Muscle layer of duodenum (tissue), 2 donors: ENCODE measurements at regions not wholly inside any gene's neighbourhood (a gene's known extent, or its start where the extent isn't known, plus 50 kb on each side); places are given as distances from the start of the nearest gene placed in this dataset.

Source experiments
- H3K27ac ChIP-seq: one replicate; pipeline ENCODE4 v1.7.0; 2013; ENCODE audit warnings: mild to moderate bottlenecking, low read length
- H3K27me3 ChIP-seq: one replicate; pipeline ENCODE4 v1.7.0; 2013; ENCODE audit warnings: low read depth, mild to moderate bottlenecking, control low read depth, low read length
- H3K36me3 ChIP-seq, 2 donors: one replicate each; pipeline ENCODE4 v1.7.0; 2013; ENCODE audit warnings: low read length in 2 of 2, control low read depth in 1 of 2, mild to moderate bottlenecking in 1 of 2; ENCODE audit not compliant: insufficient read depth in 2 of 2, control insufficient read depth in 1 of 2
- H3K4me1 ChIP-seq, 2 donors: one replicate each; pipeline ENCODE4 v1.7.0; 2013; ENCODE audit warnings: low read length in 2 of 2, mild to moderate bottlenecking in 2 of 2, control low read depth in 1 of 2, moderate library complexity in 1 of 2; ENCODE audit not compliant: insufficient read depth in 2 of 2, control insufficient read depth in 1 of 2
- H3K4me3 ChIP-seq, 2 donors: one replicate each; pipeline ENCODE4 v1.7.0; 2013; ENCODE audit warnings: low read length in 2 of 2, low read depth in 1 of 2, mild to moderate bottlenecking in 1 of 2
- H3K9me3 ChIP-seq, 2 donors: one replicate each; pipeline ENCODE4 v1.7.0; 2013; ENCODE audit warnings: low read length in 2 of 2, control low read depth in 1 of 2, mild to moderate bottlenecking in 1 of 2; ENCODE audit not compliant: control insufficient read depth in 1 of 2
- donor health status: healthy.

DNA sequence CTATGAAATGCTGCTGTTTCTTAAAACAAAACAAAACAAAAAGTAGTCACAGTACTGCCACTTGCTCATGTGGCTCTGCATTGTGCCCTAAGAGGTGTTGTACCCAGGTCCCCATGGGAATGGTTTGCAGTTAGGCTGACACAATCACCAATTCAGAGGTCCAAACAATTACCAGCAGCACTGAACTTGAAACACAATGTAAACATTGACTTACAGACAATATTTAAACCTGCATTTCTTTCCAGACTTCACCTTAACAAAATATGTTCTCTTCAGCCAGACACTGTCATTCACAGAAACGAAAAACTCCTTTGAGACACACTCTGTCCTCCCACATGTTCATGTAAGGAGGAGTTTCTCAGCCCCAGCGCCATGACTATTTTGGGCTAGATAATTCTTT lies 206.8 kb upstream of the ARG1 start:
- H3K36me3 ChIP-seq: no peaks in the 10 kb centered on the region
- peaks cover 0 to 4% of the 10 kb centered on the region in 2 donors for H3K9me3 ChIP-seq
- no peaks in the 10 kb centered on the region for H3K27me3 ChIP-seq
- H3K27ac ChIP-seq: no peak overlapping the region
- H3K4me3 ChIP-seq: no peak overlapping the region
- H3K4me1 ChIP-seq: peaks cover 3 to 4% of the 10 kb centered on the region in 2 donors

DNA sequence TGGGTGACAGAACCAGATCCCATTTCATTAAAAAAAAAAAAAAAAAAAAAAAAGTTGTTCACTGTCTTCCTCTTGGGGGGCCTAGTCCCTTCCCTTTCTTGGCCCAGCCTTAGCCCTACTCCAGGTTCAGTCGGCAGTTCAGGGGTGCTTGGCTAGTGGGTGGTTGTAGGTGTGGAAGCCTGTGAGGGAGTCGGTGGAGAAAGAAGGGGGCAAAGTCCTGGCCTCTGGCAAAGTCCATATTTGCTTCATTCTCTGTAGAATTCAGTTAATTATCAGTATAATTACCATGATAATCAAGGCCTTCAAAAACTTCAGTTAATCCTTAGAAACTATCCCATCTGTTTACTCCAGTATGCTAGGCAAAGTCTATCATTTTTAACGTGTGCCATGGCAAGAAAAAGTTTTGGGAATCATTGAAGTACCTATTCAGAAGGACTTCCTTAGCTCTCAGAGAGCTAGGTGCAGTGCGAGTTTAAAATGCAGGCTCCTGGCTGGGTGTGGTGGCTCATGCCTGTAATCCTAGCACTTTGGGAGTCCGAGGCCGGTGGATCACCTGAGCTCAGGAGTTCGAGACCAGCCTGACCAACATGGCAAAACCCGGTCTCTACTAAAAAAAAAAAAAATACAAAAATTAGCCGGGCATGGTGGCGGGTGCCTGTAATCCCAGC lies 205.7 kb upstream of the ARG1 start:
- Histone ChIP-seq H3K27me3 (no peaks in the 10 kb centered on the region), H3K27ac (no peak overlapping the region), H3K4me3 (no peak overlapping the region), H3K36me3 (no peaks in the 10 kb centered on the region), H3K9me3 (peaks cover 0 to 4% of the 10 kb centered on the region in 2 donors), H3K4me1 (peaks cover 3 to 4% of the 10 kb centered on the region in 2 donors)

DNA sequence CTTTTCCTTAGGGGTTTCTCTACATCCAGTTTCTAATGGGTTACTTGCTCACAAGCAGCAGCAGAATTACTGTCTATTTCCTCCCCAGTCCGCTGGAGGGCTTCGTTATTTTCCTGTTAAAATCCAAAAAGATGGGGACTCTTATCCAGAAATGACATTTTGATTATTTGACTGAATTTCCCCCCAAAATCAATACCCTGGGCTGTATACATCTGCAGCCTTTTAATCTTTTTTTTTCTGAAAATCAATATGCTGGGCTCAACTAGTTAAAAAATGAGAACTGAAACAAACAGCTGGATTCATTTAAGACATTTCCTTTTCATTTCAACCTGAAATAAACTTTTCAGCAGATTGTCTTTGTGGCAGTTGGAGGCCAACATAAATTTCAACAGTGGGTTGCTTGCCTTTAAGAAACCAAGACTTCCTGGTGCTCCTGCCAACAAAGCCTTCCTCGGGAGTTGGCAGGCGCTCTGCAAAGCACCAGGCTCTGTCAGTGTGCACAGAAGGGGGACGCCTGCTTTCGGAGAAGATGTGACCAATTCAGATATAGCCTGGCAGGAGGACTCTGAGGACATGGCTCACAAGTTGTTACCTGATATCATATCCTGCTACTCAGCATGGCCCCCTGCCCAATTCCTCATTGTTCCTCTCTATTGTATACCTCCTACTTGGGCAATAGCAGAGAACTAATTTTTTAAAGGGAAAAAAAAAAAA lies 204.7 kb upstream of the ARG1 start:
- Histone ChIP-seq H3K9me3 (peaks cover 0 to 4% of the 10 kb centered on the region in 2 donors), H3K27me3 (no peaks in the 10 kb centered on the region), H3K4me3 (no peak overlapping the region), H3K4me1 (peaks cover 3 to 4% of the 10 kb centered on the region in 2 donors), H3K27ac (peak overlapping the region; percentile 35), H3K36me3 (no peaks in the 10 kb centered on the region)

DNA sequence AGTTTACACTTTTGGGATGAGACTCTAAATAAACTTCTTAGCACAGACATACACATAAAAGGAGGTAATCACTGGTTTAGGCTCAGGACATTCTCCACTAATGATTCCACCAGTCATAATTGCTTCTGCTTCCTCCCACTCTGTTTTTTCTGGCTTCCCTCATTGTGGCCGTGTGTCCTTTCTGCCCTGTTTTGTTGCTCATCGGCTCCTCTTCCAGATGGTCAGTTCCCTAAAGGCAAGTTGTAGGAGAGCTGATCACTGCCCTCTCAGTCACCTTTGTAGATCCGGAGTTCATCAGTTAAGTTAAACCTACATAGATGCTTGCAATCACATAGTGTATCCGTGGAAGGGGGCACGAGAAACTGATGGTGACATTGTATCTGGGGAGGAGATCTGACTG lies 200.5 kb upstream of the ARG1 start:
- H3K4me1 ChIP-seq: peaks cover 3 to 4% of the 10 kb centered on the region in 2 donors

DNA sequence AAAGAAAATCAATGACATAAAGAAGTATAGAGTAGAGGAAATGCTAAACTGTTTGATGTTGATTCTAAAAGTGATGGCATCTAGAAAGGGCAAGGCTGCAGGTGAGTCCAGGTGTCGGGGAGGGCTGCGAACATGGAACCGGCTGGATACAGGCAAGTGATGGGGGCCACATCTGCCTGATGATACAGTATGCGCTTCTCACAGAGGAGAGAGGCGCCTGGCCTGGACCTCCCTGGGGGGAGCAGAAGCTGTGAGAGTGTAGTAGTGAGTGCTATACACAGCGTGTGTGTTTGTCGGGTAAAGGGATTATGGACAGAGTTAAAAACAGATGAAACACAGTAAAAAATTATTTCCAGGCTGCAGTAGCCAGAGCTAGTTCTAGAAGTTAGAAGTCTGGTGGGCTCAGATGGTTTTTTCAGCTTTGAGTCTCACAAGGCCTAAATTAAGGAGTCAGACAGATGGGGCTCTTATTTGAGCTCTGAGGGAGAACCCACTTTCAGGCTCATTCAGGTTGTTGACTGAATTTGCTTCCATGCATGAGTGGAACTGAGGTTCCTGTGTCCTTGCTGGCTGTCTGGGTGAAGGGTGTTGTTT lies 195.8 kb upstream of the ARG1 start:
- H3K36me3 ChIP-seq: no peaks in the 10 kb centered on the region
- H3K27me3 ChIP-seq: no peaks in the 10 kb centered on the region
- no peaks in the 10 kb centered on the region for H3K4me1 ChIP-seq
- no peaks in the 10 kb centered on the region for H3K9me3 ChIP-seq
- no peak overlapping the region for H3K27ac ChIP-seq
- H3K4me3 ChIP-seq: no peak overlapping the region

More for the DNA sequence above, 200.5 kb upstream of the ARG1 start:
- no peaks in the 10 kb centered on the region for H3K27me3 ChIP-seq
- H3K36me3 ChIP-seq: no peaks in the 10 kb centered on the region
- no peak overlapping the region for H3K4me3 ChIP-seq
- H3K9me3 ChIP-seq: peaks cover 0 to 4% of the 10 kb centered on the region in 2 donors
- no peak overlapping the region for H3K27ac ChIP-seq

DNA sequence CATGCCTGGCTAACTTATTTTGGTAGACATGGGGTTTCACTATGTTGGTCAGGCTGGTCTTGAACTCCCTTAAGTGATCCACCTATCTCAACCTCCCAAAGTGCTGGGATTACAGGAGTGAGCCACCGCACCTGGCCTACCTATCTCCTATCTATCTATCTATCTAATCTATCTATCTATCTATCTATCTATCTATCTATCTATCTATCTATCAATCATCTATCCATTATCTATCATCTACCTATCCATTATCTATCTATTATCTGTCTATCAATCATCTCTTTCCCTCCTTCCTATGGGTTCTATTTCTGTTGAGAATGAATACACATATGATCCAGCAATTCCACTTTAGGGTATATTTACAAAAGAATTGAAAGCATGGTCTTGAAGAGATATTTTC lies 194.2 kb upstream of the ARG1 start:
- no peaks in the 10 kb centered on the region for H3K4me1 ChIP-seq

DNA sequence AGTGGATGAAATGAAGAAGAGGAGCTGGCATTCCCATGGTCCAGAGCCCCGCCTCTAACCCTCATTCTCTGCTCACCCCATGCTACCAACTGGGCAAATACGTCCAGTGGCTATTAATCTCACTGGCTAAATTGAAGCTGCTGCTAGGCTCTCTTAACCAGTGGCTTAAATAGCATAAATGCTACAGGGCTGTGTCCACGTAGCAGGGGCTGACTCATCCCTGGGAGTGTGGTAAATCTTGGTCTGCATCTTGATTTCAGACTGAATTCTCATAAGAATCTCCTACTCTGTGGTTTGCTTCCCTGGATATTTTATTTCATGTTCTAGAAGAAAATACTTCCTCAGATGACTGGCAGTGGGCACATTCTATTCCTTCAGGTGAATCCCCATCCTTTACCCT lies 193.1 kb upstream of the ARG1 start:
- no peaks in the 10 kb centered on the region for H3K4me1 ChIP-seq
- H3K36me3 ChIP-seq: no peaks in the 10 kb centered on the region
- no peaks in the 10 kb centered on the region for H3K27me3 ChIP-seq
- H3K9me3 ChIP-seq: no peaks in the 10 kb centered on the region
- H3K4me3 ChIP-seq: no peak overlapping the region
- H3K27ac ChIP-seq: no peak overlapping the region

More for the DNA sequence above, 194.2 kb upstream of the ARG1 start:
- Histone ChIP-seq H3K9me3 (no peaks in the 10 kb centered on the region), H3K4me3 (no peak overlapping the region), H3K36me3 (no peaks in the 10 kb centered on the region), H3K27ac (no peak overlapping the region), H3K27me3 (no peaks in the 10 kb centered on the region)

DNA sequence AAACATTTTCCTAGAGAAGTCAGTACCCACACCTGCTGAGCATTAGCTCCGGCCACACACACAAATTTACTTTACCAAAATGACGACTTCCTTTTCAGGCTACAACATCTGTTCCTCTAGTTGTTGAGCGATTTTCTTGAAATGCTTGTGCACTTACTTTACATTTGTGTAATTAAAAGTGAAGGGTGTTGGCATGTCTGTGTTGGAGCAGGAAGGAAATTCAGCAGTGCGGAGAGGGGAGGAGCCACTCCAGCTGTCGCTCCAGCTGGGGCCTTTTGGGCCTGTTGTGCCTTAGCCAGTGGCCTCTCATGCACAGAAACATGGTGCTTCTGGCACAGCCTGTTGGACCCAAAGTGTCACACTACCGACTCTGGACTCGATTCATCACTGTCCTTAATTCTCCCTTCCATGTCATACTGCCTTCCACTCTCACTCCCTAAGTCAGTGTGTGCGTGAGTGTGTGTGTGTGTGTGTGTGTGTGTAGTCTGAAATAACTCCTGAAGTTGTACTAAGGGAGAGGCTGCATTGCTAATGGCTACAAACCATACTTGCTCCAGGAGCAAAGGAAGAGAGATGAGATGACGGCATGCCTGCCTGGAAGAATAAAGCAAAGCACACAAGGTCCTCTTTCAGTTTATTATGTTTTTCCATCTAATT lies 191.8 kb upstream of the ARG1 start:
- H3K4me1 ChIP-seq: no peaks in the 10 kb centered on the region
- no peaks in the 10 kb centered on the region for H3K36me3 ChIP-seq
- no peak overlapping the region for H3K27ac ChIP-seq
- H3K9me3 ChIP-seq: no peaks in the 10 kb centered on the region
- H3K4me3 ChIP-seq: no peak overlapping the region
- H3K27me3 ChIP-seq: no peaks in the 10 kb centered on the region

DNA sequence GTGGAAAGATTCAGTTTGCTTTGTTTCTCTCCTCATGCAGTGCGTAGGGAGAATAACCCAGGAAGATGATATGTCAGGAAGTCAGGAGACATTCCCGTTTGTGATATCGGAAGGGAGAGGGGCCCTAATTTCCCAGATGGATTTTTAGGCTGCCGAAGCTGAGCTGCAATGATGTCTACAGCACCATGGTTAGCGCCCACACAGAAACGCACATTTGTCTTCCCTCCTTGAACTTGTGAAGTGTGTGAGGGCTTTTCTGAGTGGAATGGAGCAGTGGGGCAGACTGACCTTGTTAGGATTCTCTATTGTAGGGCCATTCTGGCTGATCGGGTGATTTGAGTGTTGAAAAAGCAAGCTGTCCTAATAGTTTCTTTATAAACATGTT lies 191.3 kb upstream of the ARG1 start:
- Histone ChIP-seq H3K9me3 (no peaks in the 10 kb centered on the region), H3K27ac (no peak overlapping the region)

DNA sequence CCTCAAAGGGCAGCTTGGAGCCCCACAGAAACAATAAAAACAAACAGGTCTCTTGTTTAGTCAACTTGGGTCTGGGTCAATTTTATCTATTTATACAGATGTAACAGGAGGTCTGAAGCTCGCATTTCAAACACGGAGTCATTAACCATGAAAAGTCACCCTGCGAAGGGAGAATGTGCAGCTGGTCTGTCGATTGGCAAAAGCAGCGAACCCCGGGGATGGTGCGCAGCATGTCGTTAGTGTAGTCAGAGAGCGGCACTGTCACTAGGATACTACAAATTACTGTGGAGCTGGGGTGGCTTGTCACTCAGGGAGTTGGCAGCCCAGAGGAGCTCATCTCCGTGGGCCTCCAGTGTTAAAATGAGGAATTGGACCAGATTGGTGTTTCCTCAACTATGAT lies 190.4 kb upstream of the ARG1 start:
- Histone ChIP-seq H3K4me1 (no peaks in the 10 kb centered on the region), H3K27me3 (no peaks in the 10 kb centered on the region), H3K9me3 (no peaks in the 10 kb centered on the region), H3K27ac (no peak overlapping the region), H3K4me3 (no peak overlapping the region), H3K36me3 (no peaks in the 10 kb centered on the region)

More for the DNA sequence above, 191.3 kb upstream of the ARG1 start:
- H3K27me3 ChIP-seq: no peaks in the 10 kb centered on the region
- no peaks in the 10 kb centered on the region for H3K4me1 ChIP-seq
- no peak overlapping the region for H3K4me3 ChIP-seq
- H3K36me3 ChIP-seq: no peaks in the 10 kb centered on the region
